Activated T-helper 2 cell treated with anti-CD3 and anti-CD28 coated beads, Interferon-gamma antibody, Interleukin-2, Interleukin-4, amounts not matched to agents 10 μg/mL and 5 μg/mL and 100 μg/mL, durations not matched to agents 14 hours and 24 hours and 36 hours (primary cell): ENCODE measurements at regions not wholly inside any gene's neighbourhood (a gene's known extent, or its start where the extent isn't known, plus 50 kb on each side); places are given as distances from the start of the nearest gene placed in this dataset.
"Not testable (repeated sequence)": the region's sequence is repeated elsewhere in the genome, so short reads cannot be mapped to it uniquely, and the experiment has no call there.

Source experiments
- DNase-seq: peaks from one replicate; pipeline ENCODE4 v3.0.0; 2021; ENCODE audit warnings: low spot score
- H3K27ac Mint-ChIP-seq: one replicate; pipeline ENCODE4 v1.8.0; 2021; ENCODE audit warnings: mixed read lengths
- H3K27me3 Mint-ChIP-seq: one replicate; pipeline ENCODE4 v1.8.0; 2021; ENCODE audit warnings: low read depth, mixed read lengths
- H3K36me3 Mint-ChIP-seq: one replicate; pipeline ENCODE4 v1.8.0; 2021; ENCODE audit warnings: low read depth, mixed read lengths
- H3K4me1 Mint-ChIP-seq: one replicate; pipeline ENCODE4 v1.8.0; 2021; ENCODE audit warnings: low read depth, mixed read lengths
- H3K4me3 Mint-ChIP-seq: one replicate; pipeline ENCODE4 v1.8.0; 2021; ENCODE audit warnings: low read depth, mild to moderate bottlenecking, moderate library complexity, mixed read lengths
- H3K9me3 Mint-ChIP-seq: one replicate; pipeline ENCODE4 v1.8.0; 2021; ENCODE audit warnings: mixed read lengths
- intact Hi-C: fragments of 100-400 bp; cut with micrococcal nuclease; formaldehyde crosslinking; loops from one replicate; pipeline ENCODE4 v1.15.1; 2023

DNA sequence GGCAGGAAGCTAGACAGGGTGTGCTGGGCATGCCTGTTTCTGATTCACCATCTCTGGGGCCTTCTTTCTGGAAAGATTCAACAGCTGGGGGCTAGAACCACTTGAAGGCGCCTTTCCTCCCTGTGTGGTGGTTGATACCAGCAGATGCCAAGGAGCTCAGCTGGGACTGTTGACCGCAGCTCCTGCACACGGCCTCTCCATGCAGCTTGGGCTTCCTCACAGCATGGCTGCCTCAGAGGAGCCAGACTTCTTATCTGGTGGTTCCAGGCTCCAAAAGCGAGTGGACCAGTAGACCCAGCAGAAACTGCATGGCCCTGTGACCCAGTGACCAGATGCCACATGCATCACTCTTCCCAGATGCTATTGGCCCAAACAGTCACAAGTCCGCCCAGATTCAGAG, 74.7 kb upstream of the COL5A1 start:
- H3K4me1 Mint-ChIP-seq, result no peaks in the 10 kb centered on the region
- no peak for DNase-seq
- H3K4me3 Mint-ChIP-seq, result no peak overlapping the region
- intact Hi-C loops, result no loop called here
- H3K36me3 Mint-ChIP-seq, result no peaks in the 10 kb centered on the region
- H3K27ac Mint-ChIP-seq, result no peak overlapping the region
- H3K27me3 Mint-ChIP-seq, result no peaks in the 10 kb centered on the region
- no peaks in the 10 kb centered on the region for H3K9me3 Mint-ChIP-seq

GRCh38 chr9:134568116-134568515, 73.5 kb upstream of the COL5A1 start:
- Mint-ChIP-seq H3K36me3 (no peaks in the 10 kb centered on the region), H3K27ac (no peak overlapping the region), H3K9me3 (no peaks in the 10 kb centered on the region), H3K27me3 (no peaks in the 10 kb centered on the region), H3K4me3 (no peak overlapping the region), H3K4me1 (no peaks in the 10 kb centered on the region)
- no peak for DNase-seq
- intact Hi-C loops, result no loop called here

GRCh38 chr9:134568811-134569210, 72.8 kb upstream of the COL5A1 start:
- H3K36me3 Mint-ChIP-seq, result no peaks in the 10 kb centered on the region
- H3K4me3 Mint-ChIP-seq, result no peak overlapping the region
- DNase-seq, result no peak
- H3K27me3 Mint-ChIP-seq, result no peaks in the 10 kb centered on the region
- no peaks in the 10 kb centered on the region for H3K4me1 Mint-ChIP-seq
- H3K9me3 Mint-ChIP-seq, result no peaks in the 10 kb centered on the region
- intact Hi-C loops, result no loop called here
- no peak overlapping the region for H3K27ac Mint-ChIP-seq

- intact Hi-C loops, result no loop called here
- no peaks in the 10 kb centered on the region for H3K9me3 Mint-ChIP-seq
- H3K36me3 Mint-ChIP-seq, result no peaks in the 10 kb centered on the region
- no peak overlapping the region for H3K27ac Mint-ChIP-seq
- DNase-seq, result no peak
- no peaks in the 10 kb centered on the region for H3K27me3 Mint-ChIP-seq
- no peak overlapping the region for H3K4me3 Mint-ChIP-seq
- H3K4me1 Mint-ChIP-seq, result no peaks in the 10 kb centered on the region
These were observed 72.0 kb upstream of the COL5A1 start for GRCh38 chr9:134569626-134570025.

DNA sequence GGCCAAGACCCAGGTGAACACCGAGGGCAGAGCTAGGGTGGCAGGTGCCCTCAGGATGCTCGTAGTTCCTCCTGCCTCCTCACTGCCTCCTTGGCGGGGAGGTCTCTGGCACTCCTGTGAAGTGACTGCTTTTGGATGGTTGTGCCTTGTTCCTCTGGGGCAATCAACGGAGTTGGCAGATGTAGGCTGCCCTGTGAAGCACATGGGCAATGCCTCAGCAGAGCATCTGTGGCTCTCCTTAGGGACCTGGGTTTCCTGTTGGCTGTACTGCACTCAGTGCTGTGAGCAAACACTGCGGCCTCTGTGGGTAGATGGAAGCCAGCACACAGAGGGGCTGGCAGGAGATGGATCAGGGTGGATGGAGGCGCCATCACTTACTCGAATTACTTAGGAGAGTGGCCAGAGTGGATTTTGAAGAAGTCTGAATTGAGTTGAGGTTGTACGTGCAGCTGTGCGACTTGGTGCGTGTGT, 71.4 kb upstream of the COL5A1 start:
- intact Hi-C loops, result no loop called here
- Mint-ChIP-seq H3K4me1 (no peaks in the 10 kb centered on the region), H3K36me3 (no peaks in the 10 kb centered on the region), H3K9me3 (no peaks in the 10 kb centered on the region), H3K27ac (no peak overlapping the region), H3K27me3 (no peaks in the 10 kb centered on the region), H3K4me3 (no peak overlapping the region)
- DNase-seq, result no peak

GRCh38 chr9:134570711-134571325, 70.8 kb upstream of the COL5A1 start:
- intact Hi-C loops, result no loop called here
- no peak overlapping the region for H3K27ac Mint-ChIP-seq
- no peaks in the 10 kb centered on the region for H3K4me1 Mint-ChIP-seq
- H3K27me3 Mint-ChIP-seq, result no peaks in the 10 kb centered on the region
- no peak overlapping the region for H3K4me3 Mint-ChIP-seq
- H3K36me3 Mint-ChIP-seq, result no peaks in the 10 kb centered on the region
- H3K9me3 Mint-ChIP-seq, result no peaks in the 10 kb centered on the region
- no peak for DNase-seq

GRCh38 chr9:134571326-134571931, 70.2 kb upstream of the COL5A1 start:
- no peak for DNase-seq
- intact Hi-C loops, result no loop called here
- H3K4me1 Mint-ChIP-seq, result no peaks in the 10 kb centered on the region
- H3K27ac Mint-ChIP-seq, result no peak overlapping the region
- no peaks in the 10 kb centered on the region for H3K36me3 Mint-ChIP-seq
- no peaks in the 10 kb centered on the region for H3K27me3 Mint-ChIP-seq
- no peak overlapping the region for H3K4me3 Mint-ChIP-seq
- H3K9me3 Mint-ChIP-seq, result no peaks in the 10 kb centered on the region

- Mint-ChIP-seq H3K9me3 (no peaks in the 10 kb centered on the region), H3K36me3 (no peaks in the 10 kb centered on the region), H3K27ac (no peak overlapping the region), H3K27me3 (no peaks in the 10 kb centered on the region), H3K4me3 (no peak overlapping the region), H3K4me1 (no peaks in the 10 kb centered on the region)
- intact Hi-C loops, result no loop called here
- DNase-seq, result no peak
These were observed 69.4 kb upstream of the COL5A1 start for GRCh38 chr9:134571946-134572917.

DNA sequence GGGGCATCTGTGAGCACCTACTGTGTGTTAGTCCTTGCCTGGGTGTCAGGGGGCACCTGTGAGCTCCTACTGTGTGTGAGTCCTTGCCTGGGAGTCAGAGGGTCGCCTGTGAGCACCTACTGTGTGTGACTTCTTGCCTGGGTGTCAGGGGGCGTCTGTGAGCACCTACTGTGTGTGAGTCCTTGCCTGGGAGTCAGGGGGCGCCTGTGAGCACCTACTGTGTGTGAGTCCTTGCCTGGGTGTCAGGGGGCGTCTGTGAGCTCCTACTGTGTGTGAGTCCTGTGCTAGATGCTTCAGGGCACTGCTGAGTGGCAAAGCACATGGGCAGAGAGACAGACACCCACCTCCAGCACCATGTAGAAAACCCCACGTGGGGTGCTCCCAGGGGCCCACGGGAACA, 66.9 kb upstream of the COL5A1 start:
- DNase-seq, H3K4me3 Mint-ChIP-seq, H3K9me3 Mint-ChIP-seq, H3K27me3 Mint-ChIP-seq, H3K36me3 Mint-ChIP-seq, H3K4me1 Mint-ChIP-seq, intact Hi-C loops, H3K27ac Mint-ChIP-seq: not testable (repeated sequence)

GRCh38 chr9:134575103-134575900, 66.3 kb upstream of the COL5A1 start:
- H3K27me3 Mint-ChIP-seq, result peaks cover 4% of the 10 kb centered on the region
- intact Hi-C loops, result no loop called here
- peaks cover under 1% of the 10 kb centered on the region for H3K9me3 Mint-ChIP-seq
- H3K4me3 Mint-ChIP-seq, result no peak overlapping the region
- no peak overlapping the region for H3K27ac Mint-ChIP-seq
- no peaks in the 10 kb centered on the region for H3K36me3 Mint-ChIP-seq
- no peaks in the 10 kb centered on the region for H3K4me1 Mint-ChIP-seq
- no peak for DNase-seq

DNA sequence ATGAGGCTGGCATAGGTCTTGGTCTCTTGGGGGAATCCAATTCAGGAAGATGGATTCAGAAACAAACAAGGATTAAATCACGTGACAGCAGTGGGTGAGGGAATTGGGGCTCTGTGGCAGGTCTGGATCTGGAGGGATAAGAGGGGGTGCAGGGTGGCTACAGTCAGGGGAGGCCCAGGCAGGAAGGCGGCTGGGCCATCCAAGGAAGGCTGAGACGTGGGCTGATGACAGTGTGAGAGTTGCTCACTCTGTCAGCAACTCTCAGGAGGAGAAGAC, 65.8 kb upstream of the COL5A1 start:
- no peaks in the 10 kb centered on the region for H3K4me1 Mint-ChIP-seq
- H3K36me3 Mint-ChIP-seq, result no peaks in the 10 kb centered on the region
- H3K4me3 Mint-ChIP-seq, result no peak overlapping the region
- peaks cover 7% of the 10 kb centered on the region for H3K27me3 Mint-ChIP-seq
- peaks cover 4% of the 10 kb centered on the region for H3K9me3 Mint-ChIP-seq
- DNase-seq, result no peak
- H3K27ac Mint-ChIP-seq, result no peak overlapping the region
- intact Hi-C loops, result no loop called here

DNA sequence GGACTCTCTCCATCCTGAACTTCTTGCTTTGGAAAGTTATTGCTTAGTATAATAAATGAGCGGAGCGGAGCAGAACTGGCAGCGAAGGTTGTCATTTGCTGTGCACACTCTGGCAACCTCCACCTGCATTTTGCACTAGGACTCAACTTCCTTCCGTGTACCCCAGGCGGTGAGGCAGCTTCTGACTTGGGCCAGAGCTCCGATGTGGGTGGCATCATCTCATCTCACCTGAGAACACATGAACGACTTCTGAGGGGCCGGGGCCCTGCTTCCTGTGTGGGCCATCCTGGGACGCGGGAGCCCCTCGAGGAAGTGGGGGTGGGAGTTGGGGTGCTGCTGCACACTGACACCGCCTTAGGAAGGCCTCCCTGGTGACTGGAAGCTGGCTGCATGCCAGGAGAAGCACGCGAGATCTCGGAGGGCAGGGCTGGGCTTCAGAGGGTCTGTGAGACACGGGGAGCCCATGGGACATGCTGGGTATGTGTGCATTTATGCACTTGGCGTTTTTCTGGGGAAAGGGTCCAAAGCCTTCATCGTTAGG, 56.5 kb upstream of the COL5A1 start:
- intact Hi-C loops, result no loop called here
- Mint-ChIP-seq H3K36me3 (no peaks in the 10 kb centered on the region), H3K27ac (no peak overlapping the region), H3K27me3 (peaks cover 8% of the 10 kb centered on the region), H3K9me3 (peaks cover 4% of the 10 kb centered on the region), H3K4me1 (no peaks in the 10 kb centered on the region), H3K4me3 (no peak overlapping the region)
- DNase-seq, result no peak
